GM13976 (cell line): ENCODE measurements at regions not wholly inside any gene's neighbourhood (a gene's known extent, or its start where the extent isn't known, plus 50 kb on each side); places are given as distances from the start of the nearest gene placed in this dataset.

Experiments used
- DNase-seq: peaks from one replicate; pipeline ENCODE4 v3.0.0; 2012; ENCODE audit warnings: low spot score
- in situ Hi-C: fragments of 300-500 bp; cut with MboI; formaldehyde crosslinking; loops from one replicate; pipeline ENCODE4 v1.12.0; 2022; ENCODE audit warnings: low sequenced_read_pairs, mixed read lengths, inconsistent platforms; ENCODE audit not compliant: unreplicated experiment
- TF ChIP-seq, protein P1 (sequence below): IDR thresholded peaks from 2 replicates; pipeline ENCODE4 v1.5.1; 2012; ENCODE audit warnings: borderline replicate concordance, mild to moderate bottlenecking; ENCODE audit not compliant: insufficient read depth; ENCODE audit errors: extremely low read depth, missing control alignments, control extremely low read depth

- no peak for DNase-seq
- TF ChIP-seq, protein P1, sequence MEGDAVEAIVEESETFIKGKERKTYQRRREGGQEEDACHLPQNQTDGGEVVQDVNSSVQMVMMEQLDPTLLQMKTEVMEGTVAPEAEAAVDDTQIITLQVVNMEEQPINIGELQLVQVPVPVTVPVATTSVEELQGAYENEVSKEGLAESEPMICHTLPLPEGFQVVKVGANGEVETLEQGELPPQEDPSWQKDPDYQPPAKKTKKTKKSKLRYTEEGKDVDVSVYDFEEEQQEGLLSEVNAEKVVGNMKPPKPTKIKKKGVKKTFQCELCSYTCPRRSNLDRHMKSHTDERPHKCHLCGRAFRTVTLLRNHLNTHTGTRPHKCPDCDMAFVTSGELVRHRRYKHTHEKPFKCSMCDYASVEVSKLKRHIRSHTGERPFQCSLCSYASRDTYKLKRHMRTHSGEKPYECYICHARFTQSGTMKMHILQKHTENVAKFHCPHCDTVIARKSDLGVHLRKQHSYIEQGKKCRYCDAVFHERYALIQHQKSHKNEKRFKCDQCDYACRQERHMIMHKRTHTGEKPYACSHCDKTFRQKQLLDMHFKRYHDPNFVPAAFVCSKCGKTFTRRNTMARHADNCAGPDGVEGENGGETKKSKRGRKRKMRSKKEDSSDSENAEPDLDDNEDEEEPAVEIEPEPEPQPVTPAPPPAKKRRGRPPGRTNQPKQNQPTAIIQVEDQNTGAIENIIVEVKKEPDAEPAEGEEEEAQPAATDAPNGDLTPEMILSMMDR, result no peak
- in situ Hi-C loops, result no loop called here
Measured at GRCh38 chr4:167939863-167940616, 152.3 kb upstream of the ANXA10 start.

- in situ Hi-C loops, result no loop called here
- no peak for DNase-seq
- TF ChIP-seq, protein P1, result no peak
Measured at GRCh38 chr4:167943872-167944505, 148.3 kb upstream of the ANXA10 start.

DNA sequence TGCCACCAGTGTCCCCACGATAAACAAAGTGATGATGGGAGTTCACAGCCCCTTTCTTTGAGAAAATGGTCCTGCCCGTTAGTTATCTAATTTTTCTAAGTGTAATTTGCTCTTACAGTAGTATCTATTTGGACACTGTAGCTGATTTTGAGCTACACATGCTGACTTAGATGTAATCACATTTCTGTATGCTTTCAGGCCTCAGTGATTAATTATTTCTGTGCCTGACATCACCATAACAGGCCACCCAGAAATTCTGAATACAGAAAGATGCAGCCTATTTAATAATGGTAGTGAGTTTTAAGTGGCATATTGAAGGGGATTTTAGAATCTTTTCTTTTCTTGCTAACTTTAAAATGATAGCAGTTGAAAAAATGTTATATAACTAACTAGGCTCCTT lies 147.6 kb upstream of the ANXA10 start:
- in situ Hi-C loops, result no loop called here
- TF ChIP-seq, protein P1, result no peak

GRCh38 chr4:167955006-167955405 lies 137.3 kb upstream of the ANXA10 start:
- DNase-seq, result no peak
- TF ChIP-seq, protein P1, result no peak
- in situ Hi-C loops, result no loop called here

More for the DNA sequence above, 147.6 kb upstream of the ANXA10 start:
- DNase-seq, result no peak

DNA sequence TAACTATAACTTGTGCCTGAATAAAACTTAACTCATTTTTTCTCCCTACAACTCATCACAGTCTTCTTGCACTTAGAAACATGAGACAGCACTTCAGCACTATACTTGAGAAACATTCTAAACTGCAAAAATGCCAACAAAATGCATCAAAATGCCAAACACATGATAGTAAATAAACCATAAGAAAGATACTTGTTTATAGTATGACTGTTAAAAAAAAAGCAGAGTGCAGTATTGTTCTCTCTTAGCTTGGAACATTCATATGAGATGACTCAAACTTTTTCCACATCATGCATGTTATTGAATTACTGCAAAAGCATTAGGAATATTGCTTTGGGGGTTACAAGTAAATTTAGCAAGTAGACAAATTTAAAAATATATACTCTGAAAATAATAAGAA lies 135.7 kb upstream of the ANXA10 start:
- no peak for DNase-seq
- in situ Hi-C loops, result no loop called here
- TF ChIP-seq, protein P1, result no peak

DNA sequence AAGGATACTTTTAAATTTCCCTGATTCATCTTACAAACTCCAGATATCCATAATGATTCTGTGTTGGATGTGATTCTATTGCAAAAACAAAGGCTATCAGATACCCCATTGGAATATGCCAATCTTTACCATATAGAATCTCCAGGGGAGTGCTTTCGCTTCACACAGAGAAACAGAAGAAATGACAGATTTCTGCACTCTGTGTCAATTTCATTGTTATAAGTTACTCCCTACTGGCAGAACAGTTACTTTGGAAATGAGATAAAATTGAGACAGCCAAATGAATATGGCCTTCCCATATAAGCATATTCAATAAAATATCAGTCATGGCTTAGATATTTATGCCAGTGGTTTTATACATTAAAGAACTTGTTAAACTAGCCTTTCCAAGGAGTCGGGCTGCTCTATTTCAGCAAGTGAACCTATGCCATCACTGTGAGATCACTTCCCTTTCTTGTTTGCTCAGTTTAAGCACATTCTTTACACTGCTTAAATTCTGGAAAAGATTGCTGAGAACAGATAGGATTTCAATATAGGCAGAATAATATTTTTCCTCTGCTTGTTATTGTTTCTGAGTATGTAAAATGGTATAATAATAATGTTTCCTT lies 127.5 kb upstream of the ANXA10 start:
- in situ Hi-C loops, result no loop called here
- no peak for DNase-seq
- TF ChIP-seq, protein P1, result no peak
